Smooth muscle cell (in vitro differentiated cells): ENCODE measurements at regions not wholly inside any gene's neighbourhood (a gene's known extent, or its start where the extent isn't known, plus 50 kb on each side); places are given as distances from the start of the nearest gene placed in this dataset.

Experiments
- DNase-seq: peaks from one replicate; lab custom pipeline; 2025; ENCODE audit not compliant: unreplicated experiment; lab: John Stamatoyannopoulos, UW
- H2AFZ ChIP-seq: fragments of 200-600 bp; sonication (generic); 2 replicates; pipeline ENCODE4 v1.6.0; 2016; ENCODE audit warnings: antibody characterized with exemption, low read depth, mild to moderate bottlenecking
- H3F3A ChIP-seq: fragments of 200-600 bp; sonication (generic); 2 replicates; pipeline ENCODE4 v1.6.0; 2017; ENCODE audit warnings: antibody characterized with exemption, low read depth
- H3K27ac ChIP-seq: fragments of 200-600 bp; sonication (generic); 2 replicates; pipeline ENCODE4 v1.5.1; 2016; ENCODE audit warnings: low read depth, mild to moderate bottlenecking
- H3K27me3 ChIP-seq: fragments of 200-600 bp; sonication (generic); 2 replicates; pipeline ENCODE4 v1.6.1; 2016; ENCODE audit warnings: low read depth, mild to moderate bottlenecking
- H3K36me3 ChIP-seq: fragments of 200-600 bp; sonication (generic); 2 replicates; pipeline ENCODE4 v1.5.1; 2016; ENCODE audit warnings: low read depth
- H3K4me1 ChIP-seq: fragments of 200-600 bp; sonication (generic); 2 replicates; pipeline ENCODE4 v1.5.1; 2016; ENCODE audit warnings: low read depth
- H3K4me2 ChIP-seq: fragments of 200-600 bp; sonication (generic); 2 replicates; pipeline ENCODE4 v1.6.0; 2016; ENCODE audit warnings: mild to moderate bottlenecking
- H3K4me3 ChIP-seq: fragments of 200-600 bp; sonication (generic); 2 replicates; pipeline ENCODE4 v1.5.1; 2016; ENCODE audit warnings: mild to moderate bottlenecking
- H3K79me2 ChIP-seq: fragments of 200-600 bp; sonication (generic); 2 replicates; pipeline ENCODE4 v1.6.0; 2016; ENCODE audit warnings: low read depth, mild to moderate bottlenecking
- H3K9ac ChIP-seq: fragments of 200-600 bp; sonication (generic); 2 replicates; pipeline ENCODE4 v1.6.0; 2016; ENCODE audit warnings: low read depth
- H3K9me3 ChIP-seq: fragments of 200-600 bp; sonication (generic); replicated peaks from 2 replicates; pipeline ENCODE4 v1.5.1; 2016; ENCODE audit warnings: low read depth
- H4K20me1 ChIP-seq: fragments of 200-600 bp; sonication (generic); 2 replicates; pipeline ENCODE4 v1.6.0; 2016; ENCODE audit warnings: low read depth
- WGBS: methylation state at CpG from one replicate; pipeline ENCODE4 v1.1.7; 2016; ENCODE audit warnings: low lambda C conversion rate; 5-methylcytosine and 5-hydroxymethylcytosine counted together
- TF ChIP-seq, protein P1 (sequence below): fragments of 200-600 bp; sonication (generic); IDR thresholded peaks from 2 replicates; pipeline ENCODE4 v1.5.1; 2017; ENCODE audit warnings: borderline replicate concordance, mild to moderate bottlenecking, antibody characterized with exemption; ENCODE audit not compliant: insufficient read depth, poor library complexity, severe bottlenecking

DNA sequence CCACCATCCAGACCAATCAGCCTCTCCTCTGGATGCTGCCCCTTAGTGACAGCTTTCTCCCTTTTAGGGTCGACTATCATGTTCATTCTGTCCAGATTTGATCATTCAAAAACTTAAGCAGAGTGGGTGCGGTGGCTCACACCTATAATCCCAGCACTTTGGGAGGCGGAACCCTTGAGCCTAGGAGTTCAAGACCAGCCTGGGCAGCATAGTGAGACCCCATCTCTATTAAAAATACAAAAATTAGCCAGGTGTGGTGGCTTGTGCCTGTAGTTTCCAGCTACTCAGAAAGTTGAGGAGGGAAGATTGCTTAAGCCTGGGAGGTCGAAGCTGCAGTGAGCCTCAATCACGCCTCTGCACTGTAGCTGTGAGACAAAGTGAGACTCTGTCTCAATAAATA, 68.3 kb upstream of the ZCCHC2 start:
- Histone ChIP-seq H3K9ac (no peak overlapping the region), H3K27me3 (peaks cover 28% of the 10 kb centered on the region), H3K79me2 (no peaks in the 10 kb centered on the region), H3F3A (peaks cover 5% of the 10 kb centered on the region), H3K36me3 (no peaks in the 10 kb centered on the region), H3K9me3 (no peaks in the 10 kb centered on the region), H3K4me1 (no peaks in the 10 kb centered on the region), H2AFZ (no peak overlapping the region), H3K4me3 (no peak overlapping the region), H4K20me1 (no peaks in the 10 kb centered on the region), H3K27ac (no peak overlapping the region), H3K4me2 (no peak overlapping the region)
- TF ChIP-seq, protein P1, sequence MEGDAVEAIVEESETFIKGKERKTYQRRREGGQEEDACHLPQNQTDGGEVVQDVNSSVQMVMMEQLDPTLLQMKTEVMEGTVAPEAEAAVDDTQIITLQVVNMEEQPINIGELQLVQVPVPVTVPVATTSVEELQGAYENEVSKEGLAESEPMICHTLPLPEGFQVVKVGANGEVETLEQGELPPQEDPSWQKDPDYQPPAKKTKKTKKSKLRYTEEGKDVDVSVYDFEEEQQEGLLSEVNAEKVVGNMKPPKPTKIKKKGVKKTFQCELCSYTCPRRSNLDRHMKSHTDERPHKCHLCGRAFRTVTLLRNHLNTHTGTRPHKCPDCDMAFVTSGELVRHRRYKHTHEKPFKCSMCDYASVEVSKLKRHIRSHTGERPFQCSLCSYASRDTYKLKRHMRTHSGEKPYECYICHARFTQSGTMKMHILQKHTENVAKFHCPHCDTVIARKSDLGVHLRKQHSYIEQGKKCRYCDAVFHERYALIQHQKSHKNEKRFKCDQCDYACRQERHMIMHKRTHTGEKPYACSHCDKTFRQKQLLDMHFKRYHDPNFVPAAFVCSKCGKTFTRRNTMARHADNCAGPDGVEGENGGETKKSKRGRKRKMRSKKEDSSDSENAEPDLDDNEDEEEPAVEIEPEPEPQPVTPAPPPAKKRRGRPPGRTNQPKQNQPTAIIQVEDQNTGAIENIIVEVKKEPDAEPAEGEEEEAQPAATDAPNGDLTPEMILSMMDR = no peak
- WGBS = 97% methylated on average over 5 of the region's 5 CpGs
- no peak for DNase-seq

GRCh38 chr18:62455222-62455621, 67.6 kb upstream of the ZCCHC2 start:
- H3F3A ChIP-seq = peaks cover 5% of the 10 kb centered on the region
- no peak overlapping the region for H3K9ac ChIP-seq
- no peaks in the 10 kb centered on the region for H3K4me1 ChIP-seq
- H4K20me1 ChIP-seq = no peaks in the 10 kb centered on the region
- no peak overlapping the region for H2AFZ ChIP-seq
- no peak for DNase-seq
- 90% methylated on average over 5 of the region's 5 CpGs for WGBS
- H3K4me2 ChIP-seq = no peak overlapping the region
- no peaks in the 10 kb centered on the region for H3K36me3 ChIP-seq
- no peaks in the 10 kb centered on the region for H3K9me3 ChIP-seq
- TF ChIP-seq, protein P1 = no peak
- peaks cover 28% of the 10 kb centered on the region for H3K27me3 ChIP-seq
- no peaks in the 10 kb centered on the region for H3K79me2 ChIP-seq
- H3K27ac ChIP-seq = no peak overlapping the region
- H3K4me3 ChIP-seq = no peak overlapping the region

DNA sequence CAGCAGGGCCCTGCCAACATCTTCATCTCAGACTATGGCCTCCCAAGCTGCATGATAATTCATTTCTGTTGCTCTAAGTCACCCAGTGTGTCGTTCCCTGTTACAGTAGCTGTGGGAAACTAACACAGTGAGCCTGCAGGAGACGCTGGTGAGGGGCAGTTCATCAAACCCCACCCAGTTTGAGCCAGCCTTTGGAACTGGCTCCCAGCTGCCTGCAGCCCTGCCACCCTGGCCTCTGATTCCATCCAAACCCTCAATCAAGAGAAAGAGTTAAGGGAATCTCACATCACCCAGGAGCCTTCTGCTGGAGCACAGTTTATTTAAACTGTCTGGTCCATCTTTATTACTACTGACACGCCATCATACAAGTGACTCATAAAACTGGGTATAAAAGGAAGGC, 64.9 kb upstream of the ZCCHC2 start:
- Histone ChIP-seq H3K27me3 (peaks cover 28% of the 10 kb centered on the region), H3K4me2 (no peak overlapping the region), H3K79me2 (no peaks in the 10 kb centered on the region), H2AFZ (no peak overlapping the region), H3K9ac (no peak overlapping the region), H4K20me1 (no peaks in the 10 kb centered on the region), H3F3A (no peaks in the 10 kb centered on the region), H3K4me1 (no peaks in the 10 kb centered on the region), H3K9me3 (no peaks in the 10 kb centered on the region), H3K27ac (no peak overlapping the region), H3K4me3 (no peak overlapping the region), H3K36me3 (no peaks in the 10 kb centered on the region)
- TF ChIP-seq, protein P1 = no peak
- 69% methylated on average over 3 of the region's 3 CpGs for WGBS
- no peak for DNase-seq

GRCh38 chr18:62458346-62458745, 64.5 kb upstream of the ZCCHC2 start:
- no peak overlapping the region for H3K9ac ChIP-seq
- 78% methylated on average over 2 of the region's 2 CpGs for WGBS
- no peaks in the 10 kb centered on the region for H3K4me1 ChIP-seq
- H3K79me2 ChIP-seq = no peaks in the 10 kb centered on the region
- no peak overlapping the region for H2AFZ ChIP-seq
- H3K27ac ChIP-seq = no peak overlapping the region
- no peaks in the 10 kb centered on the region for H4K20me1 ChIP-seq
- peaks cover 28% of the 10 kb centered on the region for H3K27me3 ChIP-seq
- no peak overlapping the region for H3K4me3 ChIP-seq
- TF ChIP-seq, protein P1 = no peak
- no peak overlapping the region for H3K4me2 ChIP-seq
- H3K9me3 ChIP-seq = no peaks in the 10 kb centered on the region
- no peak for DNase-seq
- H3F3A ChIP-seq = no peaks in the 10 kb centered on the region
- no peaks in the 10 kb centered on the region for H3K36me3 ChIP-seq
